ENCODE measurements at regions not wholly inside any gene's neighbourhood (a gene's known extent, or its start where the extent isn't known, plus 50 kb on each side); places are given as distances from the start of the nearest gene placed in this dataset.

GRCh38 chr5:50995285-50995942 is 329.0 kb downstream of the PARP8 start:
- H3K36me3 ChIP-seq (ENCODE audit: control insufficient read depth, insufficient read depth, low read length), result no peaks in the 10 kb centered on the region
- no peak overlapping the region for H3K4me3 ChIP-seq (ENCODE audit: extremely low read depth, insufficient read depth, low read length, poor library complexity, severe bottlenecking)
- no peaks in the 10 kb centered on the region for H3K4me1 ChIP-seq (ENCODE audit: control insufficient read depth, insufficient read depth, low read length, poor library complexity, severe bottlenecking)
- WGBS, 2 experiments (ENCODE audit: insufficient coverage in 2 of 2), result 81 to 84% methylated on average over 2 of the region's 3 CpGs
- H3K27ac ChIP-seq (ENCODE audit: low read depth, low read length, severe bottlenecking), result no peak overlapping the region
- H3K9me3 ChIP-seq (ENCODE audit: control insufficient read depth, low read length), result no peaks in the 10 kb centered on the region

- H3K9me3 ChIP-seq (ENCODE audit: control insufficient read depth, low read length), result no peaks in the 10 kb centered on the region
- no CpG with 5 or more reads among the region's 4 CpGs for whole genome bisulfite sequencing, 2 experiments (ENCODE audit: insufficient coverage in 2 of 2)
- no peaks in the 10 kb centered on the region for H3K4me1 ChIP-seq (ENCODE audit: control insufficient read depth, insufficient read depth, low read length, poor library complexity, severe bottlenecking)
- no peaks in the 10 kb centered on the region for H3K36me3 ChIP-seq (ENCODE audit: control insufficient read depth, insufficient read depth, low read length)
- H3K27ac ChIP-seq (ENCODE audit: low read depth, low read length, severe bottlenecking), result no peak overlapping the region
- H3K4me3 ChIP-seq (ENCODE audit: extremely low read depth, insufficient read depth, low read length, poor library complexity, severe bottlenecking), result no peak overlapping the region
Measured at GRCh38 chr5:51001227-51001923, 334.9 kb downstream of the PARP8 start.

- Histone ChIP-seq H3K27ac (ENCODE audit: low read depth, low read length, severe bottlenecking) (no peak overlapping the region), H3K36me3 (ENCODE audit: control insufficient read depth, insufficient read depth, low read length) (no peaks in the 10 kb centered on the region), H3K4me3 (ENCODE audit: extremely low read depth, insufficient read depth, low read length, poor library complexity, severe bottlenecking) (no peak overlapping the region), H3K9me3 (ENCODE audit: control insufficient read depth, low read length) (no peaks in the 10 kb centered on the region), H3K4me1 (ENCODE audit: control insufficient read depth, insufficient read depth, low read length, poor library complexity, severe bottlenecking) (no peaks in the 10 kb centered on the region)
- 67% methylated on average over 1 of the region's 3 CpGs; no CpG with 5 or more reads in 1 of the 2 experiments for WGBS, 2 experiments (ENCODE audit: insufficient coverage in 2 of 2)
Measured at GRCh38 chr5:51002368-51002767, 335.9 kb downstream of the PARP8 start.

- Histone ChIP-seq H3K36me3 (ENCODE audit: control insufficient read depth, insufficient read depth, low read length) (no peaks in the 10 kb centered on the region), H3K4me1 (ENCODE audit: control insufficient read depth, insufficient read depth, low read length, poor library complexity, severe bottlenecking) (no peaks in the 10 kb centered on the region), H3K27ac (ENCODE audit: low read depth, low read length, severe bottlenecking) (no peak overlapping the region), H3K4me3 (ENCODE audit: extremely low read depth, insufficient read depth, low read length, poor library complexity, severe bottlenecking) (no peak overlapping the region), H3K9me3 (ENCODE audit: control insufficient read depth, low read length) (no peaks in the 10 kb centered on the region)
- 89 to 100% methylated on average over 1 of the region's 2 CpGs for WGBS, 2 experiments (ENCODE audit: insufficient coverage in 2 of 2)
Measured at GRCh38 chr5:51013036-51013435, 346.6 kb downstream of the PARP8 start.

GRCh38 chr5:51018423-51018822 is 352.0 kb downstream of the PARP8 start:
- WGBS, 2 experiments (ENCODE audit: insufficient coverage in 2 of 2), result 92 to 100% methylated on average over 1 to 2 of the region's 2 CpGs
- H3K4me3 ChIP-seq (ENCODE audit: extremely low read depth, insufficient read depth, low read length, poor library complexity, severe bottlenecking), result no peak overlapping the region
- no peaks in the 10 kb centered on the region for H3K9me3 ChIP-seq (ENCODE audit: control insufficient read depth, low read length)
- no peaks in the 10 kb centered on the region for H3K4me1 ChIP-seq (ENCODE audit: control insufficient read depth, insufficient read depth, low read length, poor library complexity, severe bottlenecking)
- no peaks in the 10 kb centered on the region for H3K36me3 ChIP-seq (ENCODE audit: control insufficient read depth, insufficient read depth, low read length)
- H3K27ac ChIP-seq (ENCODE audit: low read depth, low read length, severe bottlenecking), result no peak overlapping the region

GRCh38 chr5:51024263-51024662 is 357.8 kb downstream of the PARP8 start:
- Histone ChIP-seq H3K9me3 (ENCODE audit: control insufficient read depth, low read length) (no peaks in the 10 kb centered on the region), H3K4me1 (ENCODE audit: control insufficient read depth, insufficient read depth, low read length, poor library complexity, severe bottlenecking) (no peaks in the 10 kb centered on the region), H3K27ac (ENCODE audit: low read depth, low read length, severe bottlenecking) (no peak overlapping the region), H3K36me3 (ENCODE audit: control insufficient read depth, insufficient read depth, low read length) (no peaks in the 10 kb centered on the region), H3K4me3 (ENCODE audit: extremely low read depth, insufficient read depth, low read length, poor library complexity, severe bottlenecking) (no peak overlapping the region)

GRCh38 chr5:51027271-51027670 is 356.0 kb upstream of the ISL1 start:
- Histone ChIP-seq H3K36me3 (ENCODE audit: control insufficient read depth, insufficient read depth, low read length) (no peaks in the 10 kb centered on the region), H3K4me3 (ENCODE audit: extremely low read depth, insufficient read depth, low read length, poor library complexity, severe bottlenecking) (no peak overlapping the region), H3K27ac (ENCODE audit: low read depth, low read length, severe bottlenecking) (no peak overlapping the region), H3K9me3 (ENCODE audit: control insufficient read depth, low read length) (no peaks in the 10 kb centered on the region), H3K4me1 (ENCODE audit: control insufficient read depth, insufficient read depth, low read length, poor library complexity, severe bottlenecking) (no peaks in the 10 kb centered on the region)
- 50 to 83% methylated on average over 1 of the region's 1 CpG for WGBS, 2 experiments (ENCODE audit: insufficient coverage in 2 of 2)

GRCh38 chr5:51028394-51028793 is 354.9 kb upstream of the ISL1 start:
- H3K4me3 ChIP-seq (ENCODE audit: extremely low read depth, insufficient read depth, low read length, poor library complexity, severe bottlenecking), result no peak overlapping the region
- H3K9me3 ChIP-seq (ENCODE audit: control insufficient read depth, low read length), result no peaks in the 10 kb centered on the region
- no peaks in the 10 kb centered on the region for H3K4me1 ChIP-seq (ENCODE audit: control insufficient read depth, insufficient read depth, low read length, poor library complexity, severe bottlenecking)
- no peak overlapping the region for H3K27ac ChIP-seq (ENCODE audit: low read depth, low read length, severe bottlenecking)
- H3K36me3 ChIP-seq (ENCODE audit: control insufficient read depth, insufficient read depth, low read length), result no peaks in the 10 kb centered on the region
- no CpG with 5 or more reads among the region's 1 CpG for WGBS, 2 experiments (ENCODE audit: insufficient coverage in 2 of 2)

GRCh38 chr5:51033215-51033614 is 350.0 kb upstream of the ISL1 start:
- H3K4me3 ChIP-seq (ENCODE audit: extremely low read depth, insufficient read depth, low read length, poor library complexity, severe bottlenecking), result no peak overlapping the region
- no peaks in the 10 kb centered on the region for H3K36me3 ChIP-seq (ENCODE audit: control insufficient read depth, insufficient read depth, low read length)
- no peaks in the 10 kb centered on the region for H3K4me1 ChIP-seq (ENCODE audit: control insufficient read depth, insufficient read depth, low read length, poor library complexity, severe bottlenecking)
- 84 to 87% methylated on average over 4 of the region's 4 CpGs for WGBS, 2 experiments (ENCODE audit: insufficient coverage in 2 of 2)
- no peak overlapping the region for H3K27ac ChIP-seq (ENCODE audit: low read depth, low read length, severe bottlenecking)
- H3K9me3 ChIP-seq (ENCODE audit: control insufficient read depth, low read length), result no peaks in the 10 kb centered on the region

GRCh38 chr5:51034222-51034901 is 348.9 kb upstream of the ISL1 start:
- Histone ChIP-seq H3K4me1 (ENCODE audit: control insufficient read depth, insufficient read depth, low read length, poor library complexity, severe bottlenecking) (no peaks in the 10 kb centered on the region), H3K27ac (ENCODE audit: low read depth, low read length, severe bottlenecking) (no peak overlapping the region), H3K36me3 (ENCODE audit: control insufficient read depth, insufficient read depth, low read length) (no peaks in the 10 kb centered on the region), H3K9me3 (ENCODE audit: control insufficient read depth, low read length) (no peaks in the 10 kb centered on the region), H3K4me3 (ENCODE audit: extremely low read depth, insufficient read depth, low read length, poor library complexity, severe bottlenecking) (no peak overlapping the region)
- WGBS, 2 experiments (ENCODE audit: insufficient coverage in 2 of 2), result no CpG with 5 or more reads among the region's 1 CpG
